Gastrocnemius medialis (tissue), 4 donors: ENCODE measurements at regions not wholly inside any gene's neighbourhood (a gene's known extent, or its start where the extent isn't known, plus 50 kb on each side); places are given as distances from the start of the nearest gene placed in this dataset.

ENCODE experiments used
- ATAC-seq, 2 donors: fragments of 150-250 bp; one replicate each; pipeline ENCODE4 v1.9.1; 2016
- DNase-seq, 2 donors: peaks; one replicate each; pipeline ENCODE4 v3.0.0-alpha.2; 2019
- H3K27ac ChIP-seq, 4 donors: fragments of 200-600 bp; sonication (generic); 1 replicate in 1 of 4; 2 replicates in 3 of 4; pipeline ENCODE4 v1.5.1; 2016 to 2018; ENCODE audit warnings: mild to moderate bottlenecking in 2 of 4, moderate library complexity in 1 of 4
- H3K27me3 ChIP-seq, 3 donors: fragments of 200-600 bp; sonication (generic) in 2 of 3; 1 replicate in 1 of 3; 2 replicates in 2 of 3; pipeline versions ENCODE4 v1.5.1 to v1.6.0; 2016 to 2019; ENCODE audit warnings: mild to moderate bottlenecking in 1 of 3, moderate library complexity in 1 of 3
- H3K36me3 ChIP-seq, 2 donors: fragments of 200-600 bp; sonication (generic) in 1 of 2; one replicate each; pipeline ENCODE4 v1.5.1; 2017 to 2018
- H3K4me1 ChIP-seq, 2 donors: fragments of 200-600 bp; sonication (generic) in 1 of 2; one replicate each; pipeline ENCODE4 v1.5.1; 2016 to 2017; ENCODE audit warnings: mild to moderate bottlenecking in 2 of 2
- H3K4me3 ChIP-seq, 4 donors: fragments of 200-600 bp; sonication (generic) in 3 of 4; 1 replicate in 1 of 4; 2 replicates in 3 of 4; pipeline ENCODE4 v1.5.1; 2016 to 2019; ENCODE audit warnings: mild to moderate bottlenecking in 2 of 4
- H3K9me3 ChIP-seq, 3 donors: fragments of 200-600 bp; sonication (generic) in 2 of 3; 1 replicate in 1 of 3; 2 replicates in 2 of 3; pipeline ENCODE4 v1.5.1; 2016 to 2019
- CTCF ChIP-seq, 5 experiments: fragments of 450-650 bp in 3 of 5; fragments of 200-600 bp in 2 of 5; sonication (generic) in 2 of 5; IDR thresholded peaks in 4 of 5; conservative IDR thresholded peaks in 1 of 5; 1 replicate in 4 of 5; 2 replicates in 1 of 5; pipeline ENCODE4 v1.5.1; 2016 to 2019; ENCODE audit warnings: antibody characterized with exemption in 5 of 5, mild to moderate bottlenecking in 3 of 5, moderate library complexity in 3 of 5
- POLR2A ChIP-seq, 2 donors: fragments of 450-650 bp; IDR thresholded peaks; one replicate each; pipeline ENCODE4 v1.6.1; 2017; ENCODE audit warnings: antibody characterized with exemption in 2 of 2, mild to moderate bottlenecking in 2 of 2, moderate library complexity in 2 of 2
- in situ Hi-C, 4 donors: fragments of 200-750 bp; cut with MboI; loops; one replicate each; pipeline versions ENCODE4 v1.15.0 to v1.8.0; 2017; ENCODE audit warnings: low sequenced_read_pairs in 4 of 4
- intact Hi-C: fragments of 100-400 bp; cut with DNase I; formaldehyde crosslinking; loops from one replicate; pipeline ENCODE4 v1.15.1; 2023; ENCODE audit warnings: low total_unique reads

GRCh38 chr16:86143666-86144065 is 244.7 kb downstream of the IRF8 start:
- in situ Hi-C loops (no loop called here), intact Hi-C loops (no loop called here)
- Histone ChIP-seq H3K9me3 (no peaks in the 10 kb centered on the region), H3K4me1 (no peaks in the 10 kb centered on the region), H3K36me3 (no peaks in the 10 kb centered on the region), H3K4me3 (no peak overlapping the region), H3K27ac (no peak overlapping the region), H3K27me3 (no peaks in the 10 kb centered on the region)
- DNase-seq (no peak), ATAC-seq (no peak)
- TF ChIP-seq CTCF (IDR thresholded peaks at IDR 0.05 in 4 of 5, conservative IDR thresholded peaks at IDR 0.05 in 1 of 5) (no peak), POLR2A (IDR thresholded peaks at IDR 0.05) (no peak)

DNA sequence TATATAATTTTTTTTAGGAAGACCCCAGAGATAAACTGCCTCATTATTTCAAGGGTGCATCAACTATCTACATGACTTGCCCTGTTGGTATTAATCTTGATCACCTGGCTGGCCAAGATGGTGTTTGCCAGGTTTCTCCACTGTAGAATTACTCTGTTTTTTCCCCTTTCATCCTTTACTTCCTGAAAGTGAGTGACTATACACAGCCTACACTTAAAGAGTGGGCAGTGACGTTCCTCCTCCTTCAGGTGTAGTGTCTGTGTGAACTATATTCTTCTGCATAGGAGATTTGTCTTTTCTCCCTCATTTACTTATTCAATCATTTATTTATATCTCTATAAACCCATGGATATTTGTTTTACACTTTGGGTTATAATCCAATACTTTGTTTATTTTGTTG is 246.7 kb downstream of the IRF8 start:
- intact Hi-C loops = no loop called here
- H3K4me1 ChIP-seq = no peaks in the 10 kb centered on the region
- H3K9me3 ChIP-seq = no peaks in the 10 kb centered on the region
- in situ Hi-C loops = no loop called here
- ATAC-seq = no peak
- no peak overlapping the region for H3K27ac ChIP-seq
- H3K27me3 ChIP-seq = peaks cover 0 to under 1% (median 0%) of the 10 kb centered on the region in 3 donors
- DNase-seq = no peak
- no peaks in the 10 kb centered on the region for H3K36me3 ChIP-seq
- TF ChIP-seq CTCF (IDR thresholded peaks at IDR 0.05 in 4 of 5, conservative IDR thresholded peaks at IDR 0.05 in 1 of 5) (no peak), POLR2A (IDR thresholded peaks at IDR 0.05) (no peak)
- no peak overlapping the region for H3K4me3 ChIP-seq

DNA sequence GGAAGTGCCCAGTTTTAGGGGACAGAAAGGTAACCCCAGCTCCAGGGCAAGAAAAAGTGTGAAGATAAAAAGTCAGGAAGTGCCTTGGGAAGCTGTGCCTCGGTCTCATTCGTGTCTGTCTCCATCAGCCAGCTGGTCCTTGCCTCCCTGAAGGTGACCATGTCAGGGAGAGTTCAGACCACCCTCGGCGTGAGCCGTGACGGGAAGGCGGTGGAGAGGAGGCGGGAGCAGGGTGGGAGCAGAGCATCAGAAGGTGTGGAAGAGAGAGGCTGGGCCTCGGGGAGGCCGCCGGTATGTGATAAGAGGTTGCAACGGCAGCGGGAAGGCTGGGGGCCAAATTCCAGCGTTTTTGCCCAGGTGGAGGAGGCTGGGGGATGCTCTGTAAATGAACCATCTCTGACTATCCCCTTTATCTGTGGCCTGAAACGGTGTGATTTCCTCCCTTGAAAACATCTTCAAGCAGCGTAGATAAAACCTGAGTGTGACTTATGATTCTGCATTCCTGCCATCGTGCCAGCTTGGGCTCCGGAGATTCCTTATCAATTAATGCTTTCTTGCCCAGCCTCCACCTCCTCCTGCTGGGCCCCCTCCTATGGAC is 251.8 kb downstream of the IRF8 start:
- intact Hi-C loops (no loop called here), in situ Hi-C loops (no loop called here)
- H3K27ac ChIP-seq = no peak overlapping the region
- peaks cover 3 to 18% (median 3%) of the 10 kb centered on the region in 3 donors for H3K27me3 ChIP-seq
- H3K4me1 ChIP-seq = no peaks in the 10 kb centered on the region
- no peaks in the 10 kb centered on the region for H3K36me3 ChIP-seq
- no peak for DNase-seq
- TF ChIP-seq POLR2A (IDR thresholded peaks at IDR 0.05) = no peak
- no peak for TF ChIP-seq CTCF (IDR thresholded peaks at IDR 0.05 in 4 of 5, conservative IDR thresholded peaks at IDR 0.05 in 1 of 5)
- H3K9me3 ChIP-seq = no peaks in the 10 kb centered on the region
- H3K4me3 ChIP-seq = no peak overlapping the region
- no peak for ATAC-seq

- H3K27me3 ChIP-seq = peaks cover 3 to 18% (median 3%) of the 10 kb centered on the region in 3 donors
- in situ Hi-C loops (no loop called here), intact Hi-C loops (no loop called here)
- DNase-seq = no peak
- no peak for ATAC-seq
- H3K9me3 ChIP-seq = no peaks in the 10 kb centered on the region
- no peak overlapping the region for H3K27ac ChIP-seq
- no peaks in the 10 kb centered on the region for H3K4me1 ChIP-seq
- no peaks in the 10 kb centered on the region for H3K36me3 ChIP-seq
- no peak for TF ChIP-seq CTCF (IDR thresholded peaks at IDR 0.05 in 4 of 5, conservative IDR thresholded peaks at IDR 0.05 in 1 of 5)
- TF ChIP-seq POLR2A (IDR thresholded peaks at IDR 0.05) = no peak
- H3K4me3 ChIP-seq = no peak overlapping the region
Measured at GRCh38 chr16:86151239-86151851, 252.4 kb downstream of the IRF8 start.
